ENCODE measurements at regions not wholly inside any gene's neighbourhood (a gene's known extent, or its start where the extent isn't known, plus 50 kb on each side); places are given as distances from the start of the nearest gene placed in this dataset.

- TF ChIP-seq, protein P1, sequence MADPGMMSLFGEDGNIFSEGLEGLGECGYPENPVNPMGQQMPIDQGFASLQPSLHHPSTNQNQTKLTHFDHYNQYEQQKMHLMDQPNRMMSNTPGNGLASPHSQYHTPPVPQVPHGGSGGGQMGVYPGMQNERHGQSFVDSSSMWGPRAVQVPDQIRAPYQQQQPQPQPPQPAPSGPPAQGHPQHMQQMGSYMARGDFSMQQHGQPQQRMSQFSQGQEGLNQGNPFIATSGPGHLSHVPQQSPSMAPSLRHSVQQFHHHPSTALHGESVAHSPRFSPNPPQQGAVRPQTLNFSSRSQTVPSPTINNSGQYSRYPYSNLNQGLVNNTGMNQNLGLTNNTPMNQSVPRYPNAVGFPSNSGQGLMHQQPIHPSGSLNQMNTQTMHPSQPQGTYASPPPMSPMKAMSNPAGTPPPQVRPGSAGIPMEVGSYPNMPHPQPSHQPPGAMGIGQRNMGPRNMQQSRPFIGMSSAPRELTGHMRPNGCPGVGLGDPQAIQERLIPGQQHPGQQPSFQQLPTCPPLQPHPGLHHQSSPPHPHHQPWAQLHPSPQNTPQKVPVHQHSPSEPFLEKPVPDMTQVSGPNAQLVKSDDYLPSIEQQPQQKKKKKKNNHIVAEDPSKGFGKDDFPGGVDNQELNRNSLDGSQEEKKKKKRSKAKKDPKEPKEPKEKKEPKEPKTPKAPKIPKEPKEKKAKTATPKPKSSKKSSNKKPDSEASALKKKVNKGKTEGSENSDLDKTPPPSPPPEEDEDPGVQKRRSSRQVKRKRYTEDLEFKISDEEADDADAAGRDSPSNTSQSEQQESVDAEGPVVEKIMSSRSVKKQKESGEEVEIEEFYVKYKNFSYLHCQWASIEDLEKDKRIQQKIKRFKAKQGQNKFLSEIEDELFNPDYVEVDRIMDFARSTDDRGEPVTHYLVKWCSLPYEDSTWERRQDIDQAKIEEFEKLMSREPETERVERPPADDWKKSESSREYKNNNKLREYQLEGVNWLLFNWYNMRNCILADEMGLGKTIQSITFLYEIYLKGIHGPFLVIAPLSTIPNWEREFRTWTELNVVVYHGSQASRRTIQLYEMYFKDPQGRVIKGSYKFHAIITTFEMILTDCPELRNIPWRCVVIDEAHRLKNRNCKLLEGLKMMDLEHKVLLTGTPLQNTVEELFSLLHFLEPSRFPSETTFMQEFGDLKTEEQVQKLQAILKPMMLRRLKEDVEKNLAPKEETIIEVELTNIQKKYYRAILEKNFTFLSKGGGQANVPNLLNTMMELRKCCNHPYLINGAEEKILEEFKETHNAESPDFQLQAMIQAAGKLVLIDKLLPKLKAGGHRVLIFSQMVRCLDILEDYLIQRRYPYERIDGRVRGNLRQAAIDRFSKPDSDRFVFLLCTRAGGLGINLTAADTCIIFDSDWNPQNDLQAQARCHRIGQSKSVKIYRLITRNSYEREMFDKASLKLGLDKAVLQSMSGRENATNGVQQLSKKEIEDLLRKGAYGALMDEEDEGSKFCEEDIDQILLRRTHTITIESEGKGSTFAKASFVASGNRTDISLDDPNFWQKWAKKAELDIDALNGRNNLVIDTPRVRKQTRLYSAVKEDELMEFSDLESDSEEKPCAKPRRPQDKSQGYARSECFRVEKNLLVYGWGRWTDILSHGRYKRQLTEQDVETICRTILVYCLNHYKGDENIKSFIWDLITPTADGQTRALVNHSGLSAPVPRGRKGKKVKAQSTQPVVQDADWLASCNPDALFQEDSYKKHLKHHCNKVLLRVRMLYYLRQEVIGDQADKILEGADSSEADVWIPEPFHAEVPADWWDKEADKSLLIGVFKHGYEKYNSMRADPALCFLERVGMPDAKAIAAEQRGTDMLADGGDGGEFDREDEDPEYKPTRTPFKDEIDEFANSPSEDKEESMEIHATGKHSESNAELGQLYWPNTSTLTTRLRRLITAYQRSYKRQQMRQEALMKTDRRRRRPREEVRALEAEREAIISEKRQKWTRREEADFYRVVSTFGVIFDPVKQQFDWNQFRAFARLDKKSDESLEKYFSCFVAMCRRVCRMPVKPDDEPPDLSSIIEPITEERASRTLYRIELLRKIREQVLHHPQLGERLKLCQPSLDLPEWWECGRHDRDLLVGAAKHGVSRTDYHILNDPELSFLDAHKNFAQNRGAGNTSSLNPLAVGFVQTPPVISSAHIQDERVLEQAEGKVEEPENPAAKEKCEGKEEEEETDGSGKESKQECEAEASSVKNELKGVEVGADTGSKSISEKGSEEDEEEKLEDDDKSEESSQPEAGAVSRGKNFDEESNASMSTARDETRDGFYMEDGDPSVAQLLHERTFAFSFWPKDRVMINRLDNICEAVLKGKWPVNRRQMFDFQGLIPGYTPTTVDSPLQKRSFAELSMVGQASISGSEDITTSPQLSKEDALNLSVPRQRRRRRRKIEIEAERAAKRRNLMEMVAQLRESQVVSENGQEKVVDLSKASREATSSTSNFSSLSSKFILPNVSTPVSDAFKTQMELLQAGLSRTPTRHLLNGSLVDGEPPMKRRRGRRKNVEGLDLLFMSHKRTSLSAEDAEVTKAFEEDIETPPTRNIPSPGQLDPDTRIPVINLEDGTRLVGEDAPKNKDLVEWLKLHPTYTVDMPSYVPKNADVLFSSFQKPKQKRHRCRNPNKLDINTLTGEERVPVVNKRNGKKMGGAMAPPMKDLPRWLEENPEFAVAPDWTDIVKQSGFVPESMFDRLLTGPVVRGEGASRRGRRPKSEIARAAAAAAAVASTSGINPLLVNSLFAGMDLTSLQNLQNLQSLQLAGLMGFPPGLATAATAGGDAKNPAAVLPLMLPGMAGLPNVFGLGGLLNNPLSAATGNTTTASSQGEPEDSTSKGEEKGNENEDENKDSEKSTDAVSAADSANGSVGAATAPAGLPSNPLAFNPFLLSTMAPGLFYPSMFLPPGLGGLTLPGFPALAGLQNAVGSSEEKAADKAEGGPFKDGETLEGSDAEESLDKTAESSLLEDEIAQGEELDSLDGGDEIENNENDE (IDR thresholded peaks at IDR 0.05; ENCODE audit: insufficient replicate concordance, low read length): no peak
- no peak for TF ChIP-seq SP1 (IDR thresholded peaks at IDR 0.05; ENCODE audit: low read depth, low read length)
- TF ChIP-seq SP4 (IDR thresholded peaks at IDR 0.05; ENCODE audit: low read length): no peak
- TF ChIP-seq HDAC6 (IDR thresholded peaks at IDR 0.05; ENCODE audit: low read depth, low read length): no peak
- no peak for TF ChIP-seq JUN (IDR thresholded peaks at IDR 0.05; ENCODE audit: low read depth, low read length)
Measured at GRCh38 chr3:117989982-117990381, 1044.7 kb downstream of the IGSF11 start (continued).
